ENCODE measurements at regions not wholly inside any gene's neighbourhood (a gene's known extent, or its start where the extent isn't known, plus 50 kb on each side); places are given as distances from the start of the nearest gene placed in this dataset.

GRCh38 chr5:174186096-174186695 is 140.7 kb downstream of the NSG2 start:
- Histone ChIP-seq H3K27ac (ENCODE audit: insufficient read depth, low read depth, low read length) (no peak overlapping the region), H3K9me3 (replicated peaks; ENCODE audit: control insufficient read depth, insufficient read depth, low read length) (peaks cover 4% of the 10 kb centered on the region), H3K9ac (replicated peaks; ENCODE audit: extremely low read depth, insufficient read depth, low read length) (no peak overlapping the region), H3K4me2 (ENCODE audit: insufficient read depth, low read length) (no peak overlapping the region), H4K20me1 (replicated peaks; ENCODE audit: control insufficient read depth, extremely low read depth, insufficient read depth, low read length) (no peaks in the 10 kb centered on the region), H2AFZ (ENCODE audit: low read depth, low read length) (no peak overlapping the region), H3K27me3 (ENCODE audit: control insufficient read depth in 2 of 2, insufficient read depth in 2 of 2, low read length in 2 of 2) (no peaks in the 10 kb centered on the region), H3K4me1 (ENCODE audit: control insufficient read depth, extremely low read depth, insufficient read depth, low read length) (no peaks in the 10 kb centered on the region), H3K9me1 (replicated peaks; ENCODE audit: control insufficient read depth, extremely low read depth, insufficient read depth, low read length) (no peaks in the 10 kb centered on the region), H3K79me2 (ENCODE audit: control insufficient read depth, insufficient read depth, low read length) (no peaks in the 10 kb centered on the region), H3K4me3 (replicated peaks in 1 of 3; ENCODE audit: insufficient read depth in 1 of 3, low read depth in 1 of 3, low read length in 3 of 3) (no peak overlapping the region), H3K36me3 (ENCODE audit: control insufficient read depth in 2 of 2, extremely low read depth in 1 of 2, insufficient read depth in 2 of 2, low read length in 2 of 2) (no peaks in the 10 kb centered on the region)
- DNase-seq (ENCODE audit: low read depth, low spot score): no peak
- ChIA-PET POLR2A (no interaction called here), CTCF (no interaction called here)
- intact Hi-C loops (cut with micrococcal nuclease): no loop called here
- no peak for FAIRE-seq
- TF ChIP-seq POLR2AphosphoS5 (IDR thresholded peaks at IDR 0.05; ENCODE audit: insufficient read depth, low read depth, low read length): no peak
- TF ChIP-seq MAX (IDR thresholded peaks at IDR 0.05; ENCODE audit: insufficient read depth, insufficient read length): no peak
- no peak for TF ChIP-seq GATA2 (IDR thresholded peaks at IDR 0.05; ENCODE audit: insufficient read depth, insufficient read length, low read depth, low read length)
- no peak for TF ChIP-seq JUN (IDR thresholded peaks at IDR 0.05; ENCODE audit: borderline replicate concordance, insufficient read depth, insufficient read length, low read depth)
- no peak for TF ChIP-seq MYC (IDR thresholded peaks at IDR 0.05; ENCODE audit: low read depth, low read length)
- no peak for TF ChIP-seq CTCF (IDR thresholded peaks at IDR 0.05; ENCODE audit: extremely low read depth in 1 of 2, insufficient read depth in 1 of 2, low read depth in 1 of 2, low read length in 2 of 2)
- TF ChIP-seq POLR2A (IDR thresholded peaks at IDR 0.05; ENCODE audit: low read depth, low read length): no peak
- TF ChIP-seq EZH2 (IDR thresholded peaks at IDR 0.05; ENCODE audit: borderline replicate concordance, low read depth, low read length, severe bottlenecking): no peak
- no peak for TF ChIP-seq FOS (IDR thresholded peaks at IDR 0.05; ENCODE audit: borderline replicate concordance, insufficient read depth, low read length)
- BruUV-seq (replicated peaks): no TSS peak
- dilution Hi-C loops (cut with MboI; ENCODE audit: extremely low pct_ligation_motif_present, low sequenced_read_pairs): no loop called here
